Tibial nerve (tissue), 4 donors: ENCODE measurements at regions not wholly inside any gene's neighbourhood (a gene's known extent, or its start where the extent isn't known, plus 50 kb on each side); places are given as distances from the start of the nearest gene placed in this dataset.

Experiments used
- DNase-seq, 2 donors: peaks; one replicate each; pipeline ENCODE4 v3.0.0-alpha.2; 2019; ENCODE audit warnings: low spot score in 2 of 2
- H3K27ac ChIP-seq, 4 donors: fragments of 200-600 bp; sonication (generic) in 3 of 4; one replicate each; pipeline ENCODE4 v1.5.1; 2017 to 2019; ENCODE audit warnings: mild to moderate bottlenecking in 1 of 4
- H3K27me3 ChIP-seq, 2 donors: fragments of 200-600 bp; sonication (generic) in 1 of 2; one replicate each; pipeline versions ENCODE4 v1.5.1 to v1.6.0; 2017 to 2019
- H3K36me3 ChIP-seq, 3 donors: fragments of 200-600 bp; sonication (generic); one replicate each; pipeline ENCODE4 v1.5.1; 2018 to 2019
- H3K4me1 ChIP-seq, 4 donors: fragments of 200-600 bp; sonication (generic) in 3 of 4; one replicate each; pipeline ENCODE4 v1.5.1; 2017 to 2019
- H3K4me3 ChIP-seq, 4 donors: fragments of 200-600 bp; sonication (generic) in 3 of 4; one replicate each; pipeline ENCODE4 v1.5.1; 2017 to 2019; ENCODE audit warnings: mild to moderate bottlenecking in 1 of 4, moderate library complexity in 1 of 4
- H3K9me3 ChIP-seq, 4 donors: fragments of 200-600 bp; sonication (generic) in 3 of 4; one replicate each; pipeline ENCODE4 v1.5.1; 2017 to 2019
- EP300 ChIP-seq, 2 donors: sonication (generic); formaldehyde crosslinking; IDR thresholded peaks; one replicate each; pipeline ENCODE4 v1.6.1; 2017; ENCODE audit warnings: antibody characterized with exemption in 2 of 2, mild to moderate bottlenecking in 1 of 2
- POLR2A ChIP-seq, 2 donors: fragments of 450-650 bp; IDR thresholded peaks; one replicate each; pipeline ENCODE4 v1.6.1; 2017; ENCODE audit warnings: antibody characterized with exemption in 2 of 2, mild to moderate bottlenecking in 2 of 2, moderate library complexity in 2 of 2
- WGBS, 2 donors: methylation state at CpG; one replicate each; pipeline ENCODE4 v1.1.5; 2018; 5-methylcytosine and 5-hydroxymethylcytosine counted together
- TF ChIP-seq, protein P1 (sequence below), 5 experiments: fragments of 200-600 bp in 3 of 5; fragments of 450-650 bp in 2 of 5; sonication (generic) in 3 of 5; IDR thresholded peaks; one replicate each; pipeline ENCODE4 v1.5.1; 2016 to 2019; ENCODE audit warnings: antibody characterized with exemption in 5 of 5, mild to moderate bottlenecking in 3 of 5, moderate library complexity in 2 of 5

DNA sequence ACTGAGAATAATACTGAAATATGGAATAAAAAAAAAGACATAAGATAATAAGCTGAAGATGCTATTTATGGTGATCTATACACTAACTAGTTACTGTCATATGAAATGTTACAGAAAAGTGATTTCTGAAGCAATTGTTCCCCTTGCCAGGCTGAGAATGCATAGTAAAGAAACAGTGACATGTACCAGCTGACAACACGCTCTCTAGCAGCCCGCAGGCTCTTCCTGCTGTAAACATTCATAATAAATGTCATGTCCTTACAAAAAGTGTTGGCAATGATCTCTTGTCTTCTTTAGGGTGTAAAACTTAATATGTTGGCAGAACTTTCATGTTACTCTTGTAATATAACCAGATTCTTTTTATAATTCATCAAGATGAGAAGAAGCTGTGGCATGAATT, 1171.3 kb downstream of the DSC3 start:
- DNase-seq: no peak
- TF ChIP-seq, protein P1, sequence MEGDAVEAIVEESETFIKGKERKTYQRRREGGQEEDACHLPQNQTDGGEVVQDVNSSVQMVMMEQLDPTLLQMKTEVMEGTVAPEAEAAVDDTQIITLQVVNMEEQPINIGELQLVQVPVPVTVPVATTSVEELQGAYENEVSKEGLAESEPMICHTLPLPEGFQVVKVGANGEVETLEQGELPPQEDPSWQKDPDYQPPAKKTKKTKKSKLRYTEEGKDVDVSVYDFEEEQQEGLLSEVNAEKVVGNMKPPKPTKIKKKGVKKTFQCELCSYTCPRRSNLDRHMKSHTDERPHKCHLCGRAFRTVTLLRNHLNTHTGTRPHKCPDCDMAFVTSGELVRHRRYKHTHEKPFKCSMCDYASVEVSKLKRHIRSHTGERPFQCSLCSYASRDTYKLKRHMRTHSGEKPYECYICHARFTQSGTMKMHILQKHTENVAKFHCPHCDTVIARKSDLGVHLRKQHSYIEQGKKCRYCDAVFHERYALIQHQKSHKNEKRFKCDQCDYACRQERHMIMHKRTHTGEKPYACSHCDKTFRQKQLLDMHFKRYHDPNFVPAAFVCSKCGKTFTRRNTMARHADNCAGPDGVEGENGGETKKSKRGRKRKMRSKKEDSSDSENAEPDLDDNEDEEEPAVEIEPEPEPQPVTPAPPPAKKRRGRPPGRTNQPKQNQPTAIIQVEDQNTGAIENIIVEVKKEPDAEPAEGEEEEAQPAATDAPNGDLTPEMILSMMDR (IDR thresholded peaks at IDR 0.05): no peak
- no peak for TF ChIP-seq POLR2A (IDR thresholded peaks at IDR 0.05)
- no peak for TF ChIP-seq EP300 (IDR thresholded peaks at IDR 0.05)
- WGBS, 2 donors: 51 to 61% methylated on average over 2 of the region's 2 CpGs
- Histone ChIP-seq H3K4me3 (no peak overlapping the region), H3K27me3 (no peaks in the 10 kb centered on the region), H3K27ac (no peak overlapping the region), H3K9me3 (no peaks in the 10 kb centered on the region), H3K4me1 (no peaks in the 10 kb centered on the region), H3K36me3 (no peaks in the 10 kb centered on the region)

DNA sequence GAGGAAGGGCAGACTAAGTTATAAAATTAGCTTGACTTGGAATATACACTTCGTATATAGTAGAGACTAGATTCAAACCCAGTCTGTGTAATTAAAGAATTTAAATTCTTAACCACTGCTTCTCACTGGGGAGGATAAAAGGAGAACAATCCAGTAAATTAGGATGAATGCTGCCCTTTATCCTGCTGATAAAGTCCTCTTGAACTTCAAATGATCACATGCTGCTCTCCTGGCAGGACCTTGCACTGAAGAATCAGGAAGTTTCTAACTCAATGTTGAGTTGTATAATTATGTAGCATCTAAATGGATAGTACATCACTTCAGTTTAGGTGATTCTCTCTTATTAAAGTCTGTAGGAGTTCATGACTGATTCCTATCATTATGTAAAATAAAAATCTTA, 1179.7 kb downstream of the DSC3 start:
- WGBS, 2 donors: 34 to 36% methylated on average over 1 of the region's 1 CpG
- H3K27ac ChIP-seq: no peak overlapping the region
- TF ChIP-seq EP300 (IDR thresholded peaks at IDR 0.05): no peak
- TF ChIP-seq, protein P1 (IDR thresholded peaks at IDR 0.05): no peak
- no peak for DNase-seq
- no peak overlapping the region for H3K4me3 ChIP-seq
- H3K36me3 ChIP-seq: no peaks in the 10 kb centered on the region
- H3K4me1 ChIP-seq: no peaks in the 10 kb centered on the region
- H3K27me3 ChIP-seq: no peaks in the 10 kb centered on the region
- no peaks in the 10 kb centered on the region for H3K9me3 ChIP-seq

DNA sequence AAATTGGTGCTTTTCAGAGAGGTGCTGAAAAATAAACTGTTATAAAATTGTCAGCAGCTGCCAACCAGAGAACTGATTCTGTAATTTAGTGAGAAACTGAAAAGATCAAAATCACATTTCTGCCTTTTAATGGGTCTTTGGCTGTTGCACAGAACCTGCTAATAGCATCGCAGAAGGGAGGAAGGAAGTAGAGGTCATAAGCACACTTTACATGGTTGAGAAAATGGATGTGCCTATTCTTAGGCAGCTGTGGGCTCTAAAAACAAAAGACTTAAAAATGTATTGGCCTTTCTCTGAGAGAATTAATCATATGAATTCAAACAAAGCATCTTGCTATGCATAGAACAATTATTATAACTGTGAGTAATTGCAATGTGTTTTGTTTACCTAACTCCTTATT, 1186.9 kb downstream of the DSC3 start:
- H3K36me3 ChIP-seq: no peaks in the 10 kb centered on the region
- H3K9me3 ChIP-seq: no peaks in the 10 kb centered on the region
- H3K4me3 ChIP-seq: no peak overlapping the region
- TF ChIP-seq, protein P1 (IDR thresholded peaks at IDR 0.05): no peak
- TF ChIP-seq EP300 (IDR thresholded peaks at IDR 0.05): no peak
- no peak for TF ChIP-seq POLR2A (IDR thresholded peaks at IDR 0.05)
- H3K27ac ChIP-seq: no peak overlapping the region
- no peaks in the 10 kb centered on the region for H3K27me3 ChIP-seq
- H3K4me1 ChIP-seq: no peaks in the 10 kb centered on the region
- no peak for DNase-seq
- WGBS, 2 donors: 8 to 17% methylated on average over 1 of the region's 1 CpG

DNA sequence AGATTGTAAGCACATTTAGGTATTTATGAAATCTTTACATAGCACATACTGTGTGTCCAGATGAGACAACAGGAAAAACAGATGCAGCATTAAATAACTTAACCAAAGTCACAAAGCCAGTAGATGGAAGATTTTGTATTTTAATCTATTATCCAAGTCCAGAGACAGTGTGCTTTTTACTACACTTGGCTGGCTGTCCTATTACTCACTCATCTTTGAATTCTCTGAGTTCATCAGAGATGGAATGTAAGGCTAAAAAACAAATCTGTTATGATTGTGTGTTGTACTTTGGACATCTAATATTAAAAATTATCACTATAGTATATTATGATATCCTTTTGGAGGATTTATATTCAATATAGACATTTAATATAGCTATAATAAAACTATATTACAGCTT, 1189.4 kb downstream of the DSC3 start:
- H3K4me3 ChIP-seq: no peak overlapping the region
- H3K36me3 ChIP-seq: no peaks in the 10 kb centered on the region
- H3K27me3 ChIP-seq: no peaks in the 10 kb centered on the region
- TF ChIP-seq EP300 (IDR thresholded peaks at IDR 0.05): no peak
- TF ChIP-seq, protein P1 (IDR thresholded peaks at IDR 0.05): no peak
- TF ChIP-seq POLR2A (IDR thresholded peaks at IDR 0.05): no peak
- no peaks in the 10 kb centered on the region for H3K9me3 ChIP-seq
- no peak overlapping the region for H3K27ac ChIP-seq
- DNase-seq: no peak
- no peaks in the 10 kb centered on the region for H3K4me1 ChIP-seq

DNA sequence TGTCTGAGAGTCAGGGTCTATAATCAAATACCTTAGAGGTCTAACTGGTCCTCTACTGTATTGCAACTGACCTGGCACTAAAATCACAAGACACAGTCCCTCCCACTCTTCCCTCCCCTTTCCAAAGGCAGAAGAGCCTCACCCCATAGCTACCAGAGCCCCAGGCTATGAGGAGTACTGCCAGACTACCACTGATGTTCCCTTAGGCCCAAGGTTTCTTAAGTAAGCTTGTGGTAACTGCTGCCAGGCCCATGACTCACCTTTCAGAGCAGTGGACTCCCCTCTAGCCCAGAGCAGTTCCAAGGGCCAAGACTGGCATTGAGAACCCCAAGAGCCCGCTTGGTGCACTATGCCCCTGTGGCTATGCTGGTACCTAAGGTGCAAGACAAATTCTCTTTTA, 1193.4 kb downstream of the DSC3 start:
- TF ChIP-seq POLR2A (IDR thresholded peaks at IDR 0.05) (no peak), EP300 (IDR thresholded peaks at IDR 0.05) (no peak)
- TF ChIP-seq, protein P1 (IDR thresholded peaks at IDR 0.05): no peak
- Histone ChIP-seq H3K4me1 (no peaks in the 10 kb centered on the region), H3K27ac (no peak overlapping the region), H3K9me3 (no peaks in the 10 kb centered on the region), H3K4me3 (no peak overlapping the region), H3K36me3 (no peaks in the 10 kb centered on the region), H3K27me3 (no peaks in the 10 kb centered on the region)
- DNase-seq: no peak
- 80 to 85% methylated on average over 1 of the region's 1 CpG for WGBS, 2 donors
